Inflammatory macrophage (primary cell): ENCODE measurements at regions not wholly inside any gene's neighbourhood (a gene's known extent, or its start where the extent isn't known, plus 50 kb on each side); places are given as distances from the start of the nearest gene placed in this dataset.
A peak's percentile ranks its signal among the peaks of the same experiment; 100 is the strongest.

Experiments used
- DNase-seq, 2 donors: peaks; one replicate each; pipeline ENCODE4 v3.0.0-alpha.2; 2020 to 2022

DNA sequence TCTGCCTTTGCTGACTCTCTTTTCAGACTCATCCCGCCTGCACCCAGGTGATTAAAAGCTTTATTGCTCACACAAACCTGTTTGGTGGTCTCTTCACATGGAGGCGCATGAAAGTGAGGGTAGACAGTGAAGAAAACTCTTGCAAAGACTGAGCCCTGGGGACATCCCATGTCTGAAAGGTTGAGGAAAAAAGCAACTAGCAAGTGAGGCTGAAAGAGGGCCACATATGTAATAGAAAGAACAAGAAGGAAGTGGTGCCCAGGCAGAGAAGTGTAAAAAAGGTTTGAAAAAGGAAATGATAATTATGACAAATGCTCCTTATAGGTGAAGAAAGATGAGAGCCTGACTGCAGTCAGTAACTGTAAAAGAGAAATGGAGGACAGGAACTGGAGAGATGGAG lies 115.9 kb upstream of the NEK7 start:
- DNase-seq = no peak

DNA sequence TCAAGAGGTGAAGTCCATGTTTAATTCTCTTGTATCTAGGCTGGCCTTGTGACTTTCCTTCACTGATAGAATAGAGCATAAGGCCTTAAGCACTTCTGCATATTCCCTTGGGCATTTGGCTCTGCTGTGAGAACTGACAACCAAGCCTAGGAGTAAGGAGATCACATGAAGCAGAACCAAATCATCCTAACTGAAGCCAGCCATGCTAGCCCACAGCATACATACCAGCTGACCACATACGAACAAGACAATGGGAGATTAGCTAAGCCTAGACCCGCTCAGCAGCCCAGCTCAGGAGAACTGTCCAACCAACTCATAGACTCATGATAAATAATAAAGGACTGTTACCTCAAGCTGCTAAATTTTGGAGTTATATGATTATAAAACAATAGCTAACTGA lies 114.6 kb upstream of the NEK7 start:
- DNase-seq = no peak

DNA sequence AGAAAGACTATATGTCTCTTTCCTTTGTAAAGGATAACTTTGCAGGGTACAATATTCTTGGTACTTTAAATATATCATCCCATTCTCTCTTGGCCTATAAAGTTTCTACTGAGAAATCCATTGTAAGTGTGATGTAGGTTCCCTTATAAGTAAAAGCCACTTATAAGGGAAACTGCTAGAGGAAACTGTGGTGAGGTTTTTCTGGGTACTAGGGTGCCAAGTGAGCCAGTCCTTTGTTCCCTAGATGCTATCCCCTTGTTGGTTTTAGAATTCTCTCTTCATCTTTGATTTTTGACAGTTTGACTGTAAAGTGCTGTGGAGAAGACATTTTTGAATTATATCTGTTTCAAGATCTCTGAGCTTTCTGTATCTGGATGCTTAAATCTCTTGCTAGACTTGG lies 108.9 kb upstream of the NEK7 start:
- no peak for DNase-seq

DNA sequence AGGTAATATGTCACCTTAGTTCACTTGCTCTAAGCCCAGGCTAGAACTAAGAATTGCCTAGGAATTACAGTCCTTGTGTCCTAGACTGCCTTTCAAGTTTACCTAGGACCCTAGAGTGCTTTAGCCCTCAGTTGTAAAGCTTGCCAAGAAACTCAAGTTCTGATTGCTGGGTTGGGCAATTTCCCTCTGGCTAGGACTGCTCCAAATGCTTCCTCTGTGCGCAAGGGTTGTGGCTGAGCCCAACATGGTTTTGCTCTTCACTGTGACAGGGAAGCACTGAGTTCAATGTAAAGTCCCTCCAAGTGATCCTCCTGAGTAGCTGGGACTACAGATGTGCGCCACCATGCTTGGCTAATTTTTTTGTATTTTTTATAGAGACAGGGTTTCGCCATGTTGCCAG lies 102.3 kb upstream of the NEK7 start:
- DNase-seq = peak; percentile 10 to 32

DNA sequence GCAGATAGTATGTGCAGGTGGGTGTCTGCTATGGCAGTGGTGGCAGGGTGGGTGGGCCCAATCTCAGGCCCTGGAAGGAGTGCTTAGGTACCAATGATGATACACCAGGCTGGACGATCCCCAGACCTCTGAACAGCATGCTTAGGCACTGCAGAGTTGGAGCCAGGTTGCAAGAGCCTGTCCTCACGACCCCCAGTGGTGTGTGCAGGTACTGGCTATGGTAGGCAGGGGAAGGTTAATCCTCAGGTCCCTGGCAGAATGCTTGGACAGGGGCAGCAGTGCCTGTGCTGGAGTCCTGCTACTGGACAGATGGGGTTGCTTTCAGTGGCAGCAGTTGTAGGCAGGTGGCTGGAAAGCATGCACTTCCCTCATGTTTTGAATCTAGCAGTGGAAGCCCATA lies 100.5 kb upstream of the NEK7 start:
- DNase-seq = no peak

DNA sequence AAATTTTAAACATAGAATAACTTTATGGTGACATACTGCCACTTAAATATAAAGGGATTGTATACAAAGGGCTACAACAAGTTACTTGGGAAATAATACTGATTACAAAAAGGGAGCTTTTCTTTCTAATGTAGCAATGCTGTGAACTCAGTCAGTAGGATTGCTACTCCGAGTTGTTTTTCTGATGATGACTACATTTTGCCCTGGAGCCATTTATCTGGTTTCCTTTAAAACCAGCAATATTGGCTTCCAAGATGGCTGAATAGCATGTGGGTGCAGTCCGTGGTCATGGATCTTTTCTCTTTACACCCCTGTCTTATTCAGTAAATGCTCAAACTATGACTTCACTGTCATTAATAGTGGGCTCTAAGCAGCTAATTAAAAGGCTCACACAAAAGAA lies 92.6 kb upstream of the NEK7 start:
- DNase-seq = no peak

DNA sequence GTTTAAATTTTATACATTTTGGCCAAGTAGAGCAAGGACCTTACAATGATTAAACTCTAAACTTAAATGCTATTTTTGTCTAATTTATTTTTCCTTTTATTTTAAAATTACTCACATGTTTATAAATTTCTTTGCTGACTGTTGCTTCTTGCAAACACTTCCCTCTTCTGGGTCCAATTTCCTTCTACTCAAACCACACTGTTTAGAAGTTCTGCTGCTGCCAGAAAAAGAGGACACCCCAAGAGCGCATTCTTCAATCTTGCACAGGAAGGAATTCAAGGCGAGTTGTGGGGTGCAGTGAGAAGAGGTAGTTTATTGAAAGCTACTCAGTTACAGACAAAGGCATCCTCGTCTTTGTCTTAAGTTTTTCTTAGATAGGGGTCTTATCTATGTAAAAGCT lies 88.5 kb upstream of the NEK7 start:
- DNase-seq = peak; percentile 31 to 47

DNA sequence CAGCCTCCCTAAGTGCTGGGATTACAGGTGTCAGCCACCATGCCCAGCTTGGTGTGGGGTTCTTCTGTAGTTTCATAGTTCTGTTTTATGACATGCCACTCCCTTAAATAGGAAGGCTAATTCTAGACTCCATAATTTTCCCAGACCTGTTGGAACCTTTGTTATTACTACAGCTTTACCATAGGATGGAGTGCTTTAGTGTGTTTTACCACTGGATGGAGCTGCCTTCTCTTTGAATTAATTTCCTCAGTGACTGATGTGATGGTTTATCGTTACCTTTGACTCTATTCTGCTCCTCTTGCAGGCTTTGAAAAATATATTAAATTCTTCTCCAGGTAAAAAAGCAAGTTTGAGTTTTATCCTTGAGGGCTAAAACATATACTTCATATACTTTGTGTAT lies 84.6 kb upstream of the NEK7 start:
- no peak for DNase-seq

DNA sequence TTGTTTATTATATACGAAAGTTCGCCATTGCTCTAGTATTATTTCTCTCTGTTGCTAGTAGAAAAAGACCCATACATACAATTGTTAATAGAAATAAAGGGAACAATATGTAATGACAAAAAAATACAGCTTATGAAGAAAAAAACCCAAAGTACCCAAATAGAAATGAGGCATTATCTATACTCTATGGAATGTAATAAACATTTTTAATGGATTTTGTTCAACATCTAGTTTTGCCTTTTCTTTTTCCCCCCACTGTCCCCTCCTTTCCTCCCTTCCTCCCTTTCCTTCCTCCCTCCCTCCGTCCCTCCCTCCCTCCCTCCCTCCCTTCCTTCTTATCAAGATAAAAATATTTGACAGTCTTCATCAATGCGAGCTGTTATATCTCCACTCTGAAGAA lies 81.5 kb upstream of the NEK7 start:
- no peak for DNase-seq

DNA sequence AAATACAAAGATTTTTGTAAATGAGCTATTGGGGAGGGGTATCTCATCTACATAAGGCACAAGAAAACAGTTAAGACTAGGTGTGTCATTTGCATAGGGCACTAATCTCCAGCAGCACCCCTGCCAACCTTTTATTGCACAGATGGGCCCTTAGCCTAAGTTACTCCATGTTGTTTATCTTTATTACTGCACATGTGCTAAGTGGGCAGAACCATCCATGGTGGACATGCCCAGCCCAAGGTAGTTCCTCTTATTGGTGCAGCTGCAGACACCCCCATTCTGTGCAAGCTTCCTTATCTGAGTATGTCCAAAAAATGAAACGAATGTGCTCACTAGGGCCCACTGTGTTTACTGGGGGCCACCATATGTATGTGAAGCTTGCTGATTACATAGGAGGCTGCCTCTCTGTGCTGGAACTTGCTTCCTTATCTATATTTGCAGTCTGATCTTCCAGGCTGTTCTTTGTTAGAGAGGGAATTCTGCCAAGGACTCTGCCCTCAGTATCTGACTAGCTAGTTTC lies 77.3 kb upstream of the NEK7 start:
- DNase-seq = peak; percentile 22 to 40

DNA sequence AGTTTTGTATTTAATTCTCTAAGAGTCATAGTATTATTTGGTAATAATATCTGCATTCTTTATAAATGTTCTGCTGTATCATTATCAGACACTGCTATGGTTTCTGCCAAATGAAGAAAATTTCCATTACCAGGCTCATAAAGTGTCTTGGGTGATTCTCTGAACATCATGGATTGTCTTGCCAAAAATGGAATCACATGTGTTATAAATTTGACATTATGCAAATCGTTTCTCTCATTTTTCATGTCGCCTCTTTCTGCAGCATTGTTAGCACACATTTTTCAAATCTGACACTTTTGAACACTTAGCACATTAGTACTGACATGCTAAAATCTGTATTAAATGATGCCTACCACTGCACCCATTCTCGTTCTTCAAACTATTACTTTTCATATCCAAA lies 74.2 kb upstream of the NEK7 start:
- DNase-seq = no peak

DNA sequence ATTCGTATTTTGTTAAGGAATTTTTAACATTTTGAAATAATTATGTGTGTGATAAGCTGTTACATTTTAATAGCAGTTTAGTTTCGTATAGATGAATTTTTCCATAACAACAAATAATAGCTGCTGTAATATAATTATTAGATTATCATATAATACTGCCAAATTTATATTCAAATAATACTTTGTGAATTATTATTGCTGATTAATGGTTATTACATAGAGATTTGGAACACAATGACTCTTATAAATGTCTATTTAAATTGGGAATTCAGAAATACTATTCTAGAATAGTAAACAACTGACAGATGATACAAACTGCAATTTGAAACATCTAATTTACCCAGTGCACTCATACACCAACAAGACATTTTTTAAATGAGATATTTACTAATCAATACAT lies 73.2 kb upstream of the NEK7 start:
- DNase-seq = no peak

DNA sequence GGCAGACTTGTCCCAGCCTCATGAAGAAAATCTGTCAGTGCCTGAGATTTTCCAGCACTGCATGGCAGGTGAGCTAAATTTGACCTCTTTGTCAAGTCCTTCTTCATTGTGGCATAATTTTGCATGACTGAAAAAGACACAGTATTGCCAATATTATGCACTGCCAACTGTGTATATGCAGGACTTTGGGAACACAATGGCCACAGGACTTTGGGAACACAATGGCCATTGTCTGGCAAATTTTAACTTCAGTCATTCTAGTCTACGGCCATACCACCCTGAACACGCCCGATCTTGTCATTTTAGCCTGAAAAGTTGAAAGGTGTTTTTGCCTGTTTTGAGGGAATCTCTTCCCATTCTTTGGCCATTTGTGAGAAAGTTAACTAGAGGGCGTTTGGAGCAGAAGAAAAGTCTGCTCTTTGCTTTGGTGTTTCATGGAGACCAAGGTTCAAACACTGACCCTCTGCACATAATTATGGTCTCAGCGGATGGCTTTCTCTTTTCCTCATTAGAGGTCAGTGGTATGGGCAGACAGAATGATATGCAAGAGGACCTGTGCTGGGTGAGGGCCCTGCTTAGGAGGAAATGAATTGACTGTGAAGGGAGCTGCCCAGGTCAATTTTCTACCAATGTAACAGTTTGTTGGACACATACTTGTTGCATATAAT lies 72.4 kb upstream of the NEK7 start:
- DNase-seq = no peak

DNA sequence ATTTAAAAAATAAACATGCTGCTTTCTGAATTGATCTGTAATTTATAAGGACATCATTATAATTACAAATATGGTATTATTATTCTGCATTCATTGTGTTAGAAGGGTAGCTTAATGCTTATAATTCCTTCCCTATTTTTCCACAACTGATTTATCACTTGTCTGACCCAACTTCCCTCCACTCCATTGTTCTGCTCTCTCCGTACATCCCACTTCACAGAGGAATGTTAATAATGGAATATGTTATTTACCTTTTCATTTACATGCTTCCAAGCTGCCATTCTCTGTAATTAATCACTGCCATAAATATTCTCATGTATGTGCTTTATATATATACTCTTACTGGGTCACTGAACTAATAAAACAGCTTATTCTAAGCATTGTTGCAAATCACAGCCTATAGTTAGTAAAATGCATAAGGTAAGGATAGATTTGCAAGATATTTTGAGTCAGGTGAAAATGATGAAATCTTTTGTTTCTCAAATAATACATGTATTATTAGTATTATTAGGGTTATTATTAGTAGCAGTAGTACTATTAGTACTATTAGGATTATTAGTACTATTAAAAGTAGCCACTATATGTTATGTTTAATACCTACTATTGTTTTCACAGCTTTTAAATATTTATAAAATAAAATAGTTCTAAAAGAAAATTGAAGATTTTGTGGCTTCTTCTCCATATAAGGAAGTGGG lies 70.6 kb upstream of the NEK7 start:
- no peak for DNase-seq

DNA sequence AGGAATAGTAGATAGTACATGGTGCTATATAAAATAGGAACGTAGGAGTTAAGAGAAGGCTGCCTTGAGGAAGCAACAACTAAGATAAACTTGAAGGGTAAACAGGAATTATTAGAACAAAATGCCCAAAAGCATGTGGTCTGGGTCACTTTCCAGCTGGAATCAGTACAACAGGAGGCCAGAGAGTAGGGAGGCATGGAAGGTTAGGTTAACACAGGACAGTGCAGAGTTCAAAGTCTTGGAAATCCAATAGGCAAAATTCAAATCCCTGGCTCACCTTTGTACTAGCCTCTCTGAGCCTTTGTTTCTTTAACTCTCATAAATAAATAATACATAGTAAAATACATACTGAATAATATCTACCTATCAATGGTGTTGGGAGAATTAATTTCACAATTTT lies 69.0 kb upstream of the NEK7 start:
- DNase-seq = no peak

DNA sequence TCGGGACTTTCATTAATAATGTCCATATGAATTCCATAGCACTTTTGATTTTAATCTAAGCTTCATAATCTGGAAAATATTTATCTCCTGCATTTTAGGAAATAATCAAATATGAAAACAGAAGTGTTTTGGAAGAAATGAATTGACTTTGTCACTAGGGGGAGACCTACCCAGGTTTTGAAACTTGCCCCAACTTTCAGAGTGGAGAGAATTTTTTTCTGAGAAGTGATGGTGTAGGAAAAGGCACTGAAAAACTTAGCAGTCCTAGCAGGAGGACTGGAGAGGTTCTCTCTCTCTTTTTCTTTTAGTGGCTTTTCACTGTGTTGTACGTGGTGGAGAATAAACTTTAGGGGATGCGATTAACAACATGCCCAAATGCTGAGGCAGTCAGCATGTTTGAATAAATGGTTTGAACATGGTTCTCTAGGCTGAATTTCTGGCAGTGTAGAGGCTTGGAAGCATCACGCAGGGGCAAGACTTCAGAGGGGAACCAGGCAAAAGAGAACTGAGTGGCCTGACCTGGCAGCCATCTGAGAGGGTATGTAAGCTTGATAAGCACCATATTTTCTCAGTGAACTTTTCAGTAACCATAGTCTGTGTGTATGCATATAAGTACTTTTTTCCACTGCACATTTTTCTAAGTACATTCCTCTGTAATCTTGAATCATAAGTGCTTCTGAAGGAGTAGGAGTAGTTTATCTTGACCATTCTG lies 68.3 kb upstream of the NEK7 start:
- peak; percentile 30 for DNase-seq

DNA sequence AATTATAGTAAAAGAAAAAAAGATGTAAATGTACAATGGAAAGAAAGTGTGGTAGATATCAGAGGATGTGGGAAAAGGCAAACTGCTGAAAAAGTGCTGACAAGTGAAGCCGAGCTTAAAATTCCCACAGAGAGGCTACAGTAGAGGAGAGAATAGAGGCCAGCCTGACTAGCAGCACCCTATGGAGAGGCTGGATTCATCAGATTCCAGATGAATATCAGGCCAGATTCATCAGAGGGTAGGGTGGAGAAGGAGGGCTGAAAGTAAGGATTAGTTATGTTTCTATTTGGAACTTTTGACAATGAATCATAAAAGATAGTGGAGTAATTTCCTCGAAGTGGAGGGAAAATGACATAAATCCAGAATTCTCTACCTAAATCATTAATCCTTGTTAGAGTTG lies 60.4 kb upstream of the NEK7 start:
- no peak for DNase-seq

DNA sequence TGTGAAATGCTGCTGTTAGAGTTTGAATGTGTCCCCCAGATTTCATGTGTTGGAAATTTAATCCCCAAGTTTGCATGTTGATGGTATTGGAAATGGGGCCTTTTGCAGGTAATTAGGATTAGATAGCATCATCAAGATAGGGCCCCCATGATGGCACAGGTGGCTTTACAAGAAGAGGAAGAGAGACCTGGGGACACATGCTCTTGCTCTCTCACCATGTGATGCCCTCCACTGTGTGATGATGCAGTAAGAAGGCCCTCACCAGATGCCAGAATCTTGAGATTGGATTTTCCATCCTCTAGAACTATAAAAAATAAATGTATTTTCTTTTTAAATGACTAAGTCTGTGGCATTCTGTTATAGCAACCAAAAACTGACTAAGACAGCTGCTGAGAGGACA lies 57.0 kb upstream of the NEK7 start:
- DNase-seq = no peak

DNA sequence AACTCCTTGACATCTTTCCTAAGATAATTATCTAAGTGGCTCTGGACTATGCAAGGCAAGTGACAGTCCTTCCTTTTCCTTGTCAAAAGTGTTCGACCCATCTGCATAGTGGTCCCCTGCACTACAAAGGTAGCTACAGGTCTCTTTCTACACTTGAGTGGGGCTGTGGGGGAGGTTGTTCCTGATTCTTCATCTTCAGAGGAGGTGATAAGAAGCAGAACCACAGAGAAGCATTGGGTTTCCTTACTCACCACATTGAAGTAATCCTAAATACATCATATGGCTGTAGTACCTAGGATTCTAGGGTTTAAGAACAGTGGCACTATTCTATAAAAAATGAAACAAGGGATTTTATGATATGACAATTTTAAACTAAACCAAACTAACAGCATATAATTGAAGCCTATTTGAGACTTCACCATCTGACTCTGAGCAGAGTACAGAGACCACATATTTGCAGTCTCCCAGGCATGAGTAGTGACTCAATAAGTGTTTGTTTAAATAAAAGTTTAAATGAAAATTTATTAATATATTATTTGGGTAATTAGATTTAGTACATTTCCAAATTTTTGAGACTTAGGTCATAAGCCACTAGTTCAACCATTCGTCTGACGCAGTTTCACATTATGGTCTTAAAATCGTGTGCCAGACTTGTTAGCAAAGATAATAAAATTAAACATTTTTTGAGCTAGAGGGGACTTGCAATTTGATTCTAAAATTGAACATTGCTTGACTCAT lies 54.9 kb upstream of the NEK7 start:
- no peak for DNase-seq

DNA sequence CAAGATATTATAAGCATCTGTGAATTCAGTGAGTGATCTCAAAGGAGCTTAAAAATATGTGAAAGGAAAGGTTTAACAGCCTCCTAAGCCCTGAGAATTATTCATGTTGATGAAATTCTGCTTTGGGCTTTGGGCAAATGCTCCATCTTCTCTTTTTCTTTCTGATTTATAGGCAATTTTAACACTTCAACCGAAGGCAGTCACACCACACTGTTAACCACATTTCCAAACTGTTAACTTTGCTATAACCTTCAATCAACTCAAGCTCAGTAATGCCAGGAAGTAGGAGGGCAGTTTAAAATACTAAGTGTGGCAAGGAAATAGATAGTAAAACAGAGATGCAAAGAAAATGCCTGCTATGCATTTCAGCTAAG lies 54.4 kb upstream of the NEK7 start:
- DNase-seq = no peak

DNA sequence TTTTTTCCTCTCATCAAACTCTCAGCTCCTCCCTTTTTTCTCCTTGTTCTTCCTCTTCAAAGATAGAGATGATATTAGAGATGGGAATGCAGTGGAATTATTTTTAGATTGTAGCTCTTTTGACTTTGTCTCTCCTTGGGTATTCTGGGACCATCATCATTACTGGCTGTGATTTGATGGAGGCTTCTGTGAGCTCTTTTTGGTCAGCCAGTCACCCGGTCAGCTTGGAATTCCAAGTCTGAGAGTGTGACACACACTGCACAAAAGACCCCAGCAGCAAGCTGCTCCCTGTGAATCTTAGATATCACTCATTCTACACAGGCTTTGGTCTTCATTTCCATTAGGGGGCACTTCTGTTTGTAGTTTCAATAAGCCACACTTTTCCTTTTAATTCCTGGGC lies 51.6 kb upstream of the NEK7 start:
- no peak for DNase-seq

DNA sequence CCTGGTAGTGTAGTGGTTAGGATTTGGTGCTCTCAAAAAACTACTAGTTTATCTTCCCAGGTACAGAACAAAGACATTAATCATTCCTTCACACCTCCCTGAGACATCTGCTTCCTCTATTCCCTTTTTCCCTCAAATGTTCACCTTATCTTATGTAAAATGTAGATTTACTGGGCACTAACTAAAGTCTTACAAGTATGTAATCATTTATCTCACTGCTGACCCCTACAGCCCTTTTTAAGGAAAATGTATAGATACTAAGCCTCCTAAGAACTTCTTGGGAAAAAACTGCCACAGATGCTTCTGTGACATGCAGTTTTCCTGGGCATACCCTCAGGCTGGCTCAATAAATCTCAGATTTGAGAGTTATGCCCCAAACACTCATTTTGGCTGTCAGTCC lies 50.8 kb upstream of the NEK7 start:
- no peak for DNase-seq
